Hepatocyte (in vitro differentiated cells): ENCODE measurements at regions not wholly inside any gene's neighbourhood (a gene's known extent, or its start where the extent isn't known, plus 50 kb on each side); places are given as distances from the start of the nearest gene placed in this dataset.

Experiments used
- EZH2 ChIP-seq: fragments of 200-600 bp; sonication (generic); IDR thresholded peaks from 2 replicates; pipeline ENCODE4 v1.6.1; 2016; ENCODE audit warnings: antibody characterized with exemption, mild to moderate bottlenecking, borderline replicate concordance
- EZH2phosphoT487 ChIP-seq: fragments of 200-600 bp; sonication (generic); IDR thresholded peaks from one replicate; pipeline ENCODE4 v1.6.1; 2018; ENCODE audit warnings: antibody characterized with exemption, mild to moderate bottlenecking, low read depth, moderate library complexity; ENCODE audit not compliant: unreplicated experiment, severe bottlenecking
- TF ChIP-seq, protein P1 (sequence below): fragments of 200-600 bp; sonication (generic); IDR thresholded peaks from 2 replicates; pipeline ENCODE4 v1.5.1; 2016; ENCODE audit warnings: antibody characterized with exemption, mild to moderate bottlenecking; ENCODE audit not compliant: poor library complexity

DNA sequence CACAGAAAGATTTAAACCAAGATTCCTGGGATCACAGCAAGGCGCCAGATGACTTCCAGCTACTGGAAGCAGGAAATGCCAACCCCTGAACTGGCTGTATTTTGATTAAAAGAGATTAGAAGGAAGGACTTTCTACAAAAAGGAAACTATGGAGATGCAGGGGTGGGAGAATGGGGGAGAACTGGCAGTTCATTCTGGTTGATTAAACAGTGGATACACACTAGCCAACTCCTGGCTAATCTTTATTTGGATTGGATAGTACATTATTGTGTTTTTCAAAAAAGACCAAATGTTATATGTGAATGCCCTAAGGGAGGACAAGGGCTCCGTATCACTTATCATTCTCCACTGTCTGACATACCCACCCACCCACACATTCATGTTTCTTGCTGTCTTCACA, 93.2 kb downstream of the CDO1 start:
- TF ChIP-seq, protein P1, sequence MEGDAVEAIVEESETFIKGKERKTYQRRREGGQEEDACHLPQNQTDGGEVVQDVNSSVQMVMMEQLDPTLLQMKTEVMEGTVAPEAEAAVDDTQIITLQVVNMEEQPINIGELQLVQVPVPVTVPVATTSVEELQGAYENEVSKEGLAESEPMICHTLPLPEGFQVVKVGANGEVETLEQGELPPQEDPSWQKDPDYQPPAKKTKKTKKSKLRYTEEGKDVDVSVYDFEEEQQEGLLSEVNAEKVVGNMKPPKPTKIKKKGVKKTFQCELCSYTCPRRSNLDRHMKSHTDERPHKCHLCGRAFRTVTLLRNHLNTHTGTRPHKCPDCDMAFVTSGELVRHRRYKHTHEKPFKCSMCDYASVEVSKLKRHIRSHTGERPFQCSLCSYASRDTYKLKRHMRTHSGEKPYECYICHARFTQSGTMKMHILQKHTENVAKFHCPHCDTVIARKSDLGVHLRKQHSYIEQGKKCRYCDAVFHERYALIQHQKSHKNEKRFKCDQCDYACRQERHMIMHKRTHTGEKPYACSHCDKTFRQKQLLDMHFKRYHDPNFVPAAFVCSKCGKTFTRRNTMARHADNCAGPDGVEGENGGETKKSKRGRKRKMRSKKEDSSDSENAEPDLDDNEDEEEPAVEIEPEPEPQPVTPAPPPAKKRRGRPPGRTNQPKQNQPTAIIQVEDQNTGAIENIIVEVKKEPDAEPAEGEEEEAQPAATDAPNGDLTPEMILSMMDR, result no peak
- TF ChIP-seq EZH2phosphoT487 (no peak), EZH2 (no peak)
